Liver (tissue), 8 donors: ENCODE measurements at regions not wholly inside any gene's neighbourhood (a gene's known extent, or its start where the extent isn't known, plus 50 kb on each side); places are given as distances from the start of the nearest gene placed in this dataset.

Experiments used
- DNase-seq: peaks from one replicate; pipeline ENCODE4 v3.0.0-alpha.2; 2017; ENCODE audit warnings: low spot score
- H3K27ac ChIP-seq, 2 donors: one replicate each; pipeline ENCODE4 v1.7.0; 2013; ENCODE audit warnings: inconsistent platforms in 2 of 2, low read length in 2 of 2, control low read depth in 1 of 2, low read depth in 1 of 2, mild to moderate bottlenecking in 1 of 2
- H3K27me3 ChIP-seq, 4 donors: one replicate each; pipeline versions ENCODE4 v1.6.1 to v1.7.0; 2013; ENCODE audit warnings: low read length in 3 of 4, inconsistent platforms in 1 of 4, mild to moderate bottlenecking in 1 of 4, moderate library complexity in 1 of 4; ENCODE audit not compliant: control insufficient read depth in 4 of 4, insufficient read depth in 4 of 4
- H3K36me3 ChIP-seq, 4 donors: one replicate each; pipeline versions ENCODE4 v1.6.1 to v1.7.0; 2013; ENCODE audit warnings: low read length in 3 of 4, mild to moderate bottlenecking in 3 of 4, low read depth in 1 of 4, moderate library complexity in 1 of 4; ENCODE audit not compliant: control insufficient read depth in 4 of 4, insufficient read depth in 3 of 4
- H3K4me1 ChIP-seq, 4 donors: one replicate each; pipeline versions ENCODE4 v1.6.1 to v1.7.0; 2013; ENCODE audit warnings: low read length in 3 of 4, mild to moderate bottlenecking in 3 of 4, moderate library complexity in 1 of 4; ENCODE audit not compliant: control insufficient read depth in 4 of 4, insufficient read depth in 4 of 4
- H3K4me3 ChIP-seq, 3 donors: one replicate each; pipeline versions ENCODE4 v1.6.1 to v1.7.0; 2013; ENCODE audit warnings: low read length in 3 of 3, control low read depth in 1 of 3, low read depth in 1 of 3, mild to moderate bottlenecking in 1 of 3
- H3K9ac ChIP-seq, 2 donors: one replicate each; pipeline ENCODE4 v1.7.0; 2013; ENCODE audit warnings: low read length in 2 of 2, mild to moderate bottlenecking in 2 of 2, moderate library complexity in 2 of 2, control low read depth in 1 of 2, low read depth in 1 of 2
- H3K9me3 ChIP-seq, 4 donors: one replicate each; pipeline versions ENCODE4 v1.6.1 to v1.7.0; 2013; ENCODE audit warnings: low read length in 3 of 4; ENCODE audit not compliant: control insufficient read depth in 4 of 4
- ATF3 ChIP-seq: IDR thresholded peaks from 2 replicates; pipeline ENCODE4 v1.6.1; 2016; ENCODE audit warnings: antibody characterized with exemption
- CTCF ChIP-seq: fragments of 150-350 bp; IDR thresholded peaks from 2 replicates; pipeline ENCODE4 v1.5.1; 2017; ENCODE audit warnings: improper control_type of control experiment, low read depth, low read length; ENCODE audit not compliant: missing input control
- EGR1 ChIP-seq, 2 donors: IDR thresholded peaks; 2 replicates each; pipeline ENCODE4 v1.6.1; 2016 to 2018; ENCODE audit warnings: antibody characterized with exemption in 2 of 2, low read depth in 2 of 2
- FOXA1 ChIP-seq: IDR thresholded peaks from 2 replicates; pipeline ENCODE4 v1.6.1; 2016; ENCODE audit warnings: antibody characterized with exemption
- FOXA2 ChIP-seq: IDR thresholded peaks from 2 replicates; pipeline ENCODE4 v1.6.1; 2016; ENCODE audit warnings: antibody characterized with exemption
- GABPA ChIP-seq, 2 donors: IDR thresholded peaks in 1 of 2; conservative IDR thresholded peaks in 1 of 2; 2 replicates each; pipeline ENCODE4 v1.6.1; 2016; ENCODE audit warnings: antibody characterized with exemption in 2 of 2, mild to moderate bottlenecking in 1 of 2, moderate library complexity in 1 of 2
- HNF4A ChIP-seq, 2 donors: conservative IDR thresholded peaks; 2 replicates each; pipeline ENCODE4 v1.6.1; 2016; ENCODE audit warnings: antibody characterized with exemption in 2 of 2, mild to moderate bottlenecking in 2 of 2
- HNF4G ChIP-seq: IDR thresholded peaks from 2 replicates; pipeline ENCODE4 v1.6.1; 2016; ENCODE audit warnings: antibody characterized with exemption
- JUND ChIP-seq, 2 donors: IDR thresholded peaks; 2 replicates each; pipeline ENCODE4 v1.6.1; 2016; ENCODE audit warnings: antibody characterized with exemption in 2 of 2
- MAX ChIP-seq: IDR thresholded peaks from 2 replicates; pipeline ENCODE4 v1.6.1; 2016; ENCODE audit warnings: antibody characterized with exemption
- NR2F2 ChIP-seq: IDR thresholded peaks from 2 replicates; pipeline ENCODE4 v1.6.1; 2016; ENCODE audit warnings: antibody characterized with exemption
- RAD21 ChIP-seq, 2 donors: IDR thresholded peaks; 2 replicates each; pipeline ENCODE4 v1.6.1; 2016; ENCODE audit warnings: antibody characterized with exemption in 2 of 2, mild to moderate bottlenecking in 2 of 2
- REST ChIP-seq: IDR thresholded peaks from 2 replicates; pipeline ENCODE4 v1.6.1; 2016; ENCODE audit warnings: antibody characterized with exemption, mild to moderate bottlenecking
- RXRA ChIP-seq, 2 donors: IDR thresholded peaks; 2 replicates each; pipeline ENCODE4 v1.6.1; 2017 to 2018; ENCODE audit warnings: antibody characterized with exemption in 2 of 2, mild to moderate bottlenecking in 1 of 2
- SP1 ChIP-seq: IDR thresholded peaks from 2 replicates; pipeline ENCODE4 v1.6.1; 2018; ENCODE audit warnings: antibody characterized with exemption, mild to moderate bottlenecking
- TAF1 ChIP-seq: conservative IDR thresholded peaks from 2 replicates; pipeline ENCODE4 v1.6.1; 2016; ENCODE audit warnings: antibody characterized with exemption, mild to moderate bottlenecking
- YY1 ChIP-seq: IDR thresholded peaks from 2 replicates; pipeline ENCODE4 v1.6.1; 2016; ENCODE audit warnings: antibody characterized with exemption, mild to moderate bottlenecking
- ZBTB33 ChIP-seq: IDR thresholded peaks from 2 replicates; pipeline ENCODE4 v1.6.1; 2016; ENCODE audit warnings: antibody characterized with exemption
- WGBS: extraction: QIAGEN DNeasy Blood & Tissue Kit; methylation state at CpG from one replicate; pipeline ENCODE4 v1.1.7; 2013; 5-methylcytosine and 5-hydroxymethylcytosine counted together
- donor health status: healthy.
- donor health status: healthy.
- donor health status: healthy.
- donor health status: healthy.
- donor health status: healthy.

GRCh38 chr7:388961-389701 lies 99.2 kb downstream of the FOXL3 start:
- H3K9me3 ChIP-seq = peaks cover 0 to 5% (median 4%) of the 10 kb centered on the region in 4 donors
- H3K4me3 ChIP-seq = no peak overlapping the region
- H3K36me3 ChIP-seq = no peaks in the 10 kb centered on the region
- no peak for DNase-seq
- 91% methylated on average over 31 of the region's 31 CpGs for WGBS
- no peak overlapping the region for H3K27ac ChIP-seq
- H3K27me3 ChIP-seq = no peaks in the 10 kb centered on the region
- TF ChIP-seq RAD21 (IDR thresholded peaks at IDR 0.05) = no peak
- no peak for TF ChIP-seq RXRA (IDR thresholded peaks at IDR 0.05)
- no peak for TF ChIP-seq MAX
- no peak for TF ChIP-seq FOXA1
- TF ChIP-seq FOXA2 = no peak
- TF ChIP-seq JUND (IDR thresholded peaks at IDR 0.05) = no peak
- no peak for TF ChIP-seq HNF4G
- TF ChIP-seq GABPA (IDR thresholded peaks at IDR 0.05 in 1 of 2, conservative IDR thresholded peaks at IDR 0.05 in 1 of 2) = no peak
- no peak for TF ChIP-seq ATF3
- TF ChIP-seq SP1 = no peak
- TF ChIP-seq CTCF = no peak
- no peak for TF ChIP-seq HNF4A (conservative IDR thresholded peaks at IDR 0.05)
- no peak for TF ChIP-seq EGR1 (IDR thresholded peaks at IDR 0.05; ENCODE audit: low read depth in 2 of 2)
- no peak for TF ChIP-seq TAF1
- no peak for TF ChIP-seq NR2F2
- TF ChIP-seq ZBTB33 = no peak
- no peak for TF ChIP-seq REST
- TF ChIP-seq YY1 = no peak
- H3K9ac ChIP-seq = no peak overlapping the region
- H3K4me1 ChIP-seq = no peaks in the 10 kb centered on the region
